ENCODE measurements at regions not wholly inside any gene's neighbourhood (a gene's known extent, or its start where the extent isn't known, plus 50 kb on each side); places are given as distances from the start of the nearest gene placed in this dataset.
A peak's percentile ranks its signal among the peaks of the same experiment; 100 is the strongest.

- FAIRE-seq (peak; percentile 65), DNase-seq (ENCODE audit: insufficient read length, low spot score) (peak; percentile 71)
- TF ChIP-seq POLR2A (IDR thresholded peaks at IDR 0.05; ENCODE audit: low read depth, low read length) = no peak
These were observed 161.2 kb upstream of the IRX3 start for GRCh38 chr16:54447576-54448440.

GRCh38 chr16:54446639-54447038, 160.1 kb upstream of the IRX3 start:
- DNase-seq (ENCODE audit: insufficient read length, low spot score) = peak; percentile 26
- no peak for TF ChIP-seq POLR2A (IDR thresholded peaks at IDR 0.05; ENCODE audit: low read depth, low read length)
- FAIRE-seq = peak; percentile 61

- DNase-seq (ENCODE audit: insufficient read length, low spot score) = no peak
- no peak for FAIRE-seq
- no peak for TF ChIP-seq POLR2A (IDR thresholded peaks at IDR 0.05; ENCODE audit: low read depth, low read length)
These were observed 158.4 kb upstream of the IRX3 start for GRCh38 chr16:54444851-54445458.

GRCh38 chr16:54443839-54444238, 157.3 kb upstream of the IRX3 start:
- DNase-seq (ENCODE audit: insufficient read length, low spot score) (no peak), FAIRE-seq (no peak)
- TF ChIP-seq POLR2A (IDR thresholded peaks at IDR 0.05; ENCODE audit: low read depth, low read length) = no peak

GRCh38 chr16:54443352-54443751, 156.8 kb upstream of the IRX3 start:
- TF ChIP-seq POLR2A (IDR thresholded peaks at IDR 0.05; ENCODE audit: low read depth, low read length) = no peak
- FAIRE-seq (no peak), DNase-seq (ENCODE audit: insufficient read length, low spot score) (no peak)

GRCh38 chr16:54442864-54443263, 156.3 kb upstream of the IRX3 start:
- DNase-seq (ENCODE audit: insufficient read length, low spot score) (no peak), FAIRE-seq (no peak)

GRCh38 chr16:54438469-54438868, 151.9 kb upstream of the IRX3 start:
- no peak for TF ChIP-seq POLR2A (IDR thresholded peaks at IDR 0.05; ENCODE audit: low read depth, low read length)
- no peak for DNase-seq (ENCODE audit: insufficient read length, low spot score)
- no peak for FAIRE-seq

More at GRCh38 chr16:54442864-54443263, 156.3 kb upstream of the IRX3 start:
- no peak for TF ChIP-seq POLR2A (IDR thresholded peaks at IDR 0.05; ENCODE audit: low read depth, low read length)

- no peak for FAIRE-seq
- TF ChIP-seq POLR2A (IDR thresholded peaks at IDR 0.05; ENCODE audit: low read depth, low read length) = no peak
- DNase-seq (ENCODE audit: insufficient read length, low spot score) = no peak
These were observed 151.3 kb upstream of the IRX3 start for GRCh38 chr16:54437921-54438320.

- no peak for FAIRE-seq
- DNase-seq (ENCODE audit: insufficient read length, low spot score) = no peak
- no peak for TF ChIP-seq POLR2A (IDR thresholded peaks at IDR 0.05; ENCODE audit: low read depth, low read length)
These were observed 150.8 kb upstream of the IRX3 start for GRCh38 chr16:54437401-54437800.

GRCh38 chr16:54436346-54436745, 149.8 kb upstream of the IRX3 start:
- no peak for TF ChIP-seq POLR2A (IDR thresholded peaks at IDR 0.05; ENCODE audit: low read depth, low read length)
- DNase-seq (ENCODE audit: insufficient read length, low spot score) (no peak), FAIRE-seq (no peak)

- DNase-seq (ENCODE audit: insufficient read length, low spot score) (no peak), FAIRE-seq (no peak)
These were observed 148.3 kb upstream of the IRX3 start for GRCh38 chr16:54434859-54435258.

GRCh38 chr16:54432897-54433229, 146.3 kb upstream of the IRX3 start:
- no peak for FAIRE-seq
- no peak for TF ChIP-seq POLR2A (IDR thresholded peaks at IDR 0.05; ENCODE audit: low read depth, low read length)

More at GRCh38 chr16:54434859-54435258, 148.3 kb upstream of the IRX3 start:
- TF ChIP-seq POLR2A (IDR thresholded peaks at IDR 0.05; ENCODE audit: low read depth, low read length) = no peak

GRCh38 chr16:54431997-54432896, 145.7 kb upstream of the IRX3 start:
- TF ChIP-seq POLR2A (IDR thresholded peaks at IDR 0.05; ENCODE audit: low read depth, low read length) = no peak
- FAIRE-seq = no peak
- DNase-seq (ENCODE audit: insufficient read length, low spot score) = no peak

More at GRCh38 chr16:54432897-54433229, 146.3 kb upstream of the IRX3 start:
- no peak for DNase-seq (ENCODE audit: insufficient read length, low spot score)

All from H54 (cell line).